ENCODE measurements at regions not wholly inside any gene's neighbourhood (a gene's known extent, or its start where the extent isn't known, plus 50 kb on each side); places are given as distances from the start of the nearest gene placed in this dataset.

GRCh38 chr3:70120357-70120966 lies 120.9 kb downstream of the SAMMSON start:
- Mint-ChIP-seq H3K9me3 (peaks cover 0 to 4% of the 10 kb centered on the region in 2 donors), H3K27ac (no peak overlapping the region), H3K36me3 (ENCODE audit: insufficient read depth) (no peaks in the 10 kb centered on the region), H3K27me3 (no peaks in the 10 kb centered on the region), H3K4me1 (ENCODE audit: low read depth in 2 of 2) (no peaks in the 10 kb centered on the region), H3K4me3 (no peak overlapping the region)
- DNase-seq: peak in 1 of 3 experiments; percentile 8
- no peak for ATAC-seq (replicated peaks)

GRCh38 chr3:70127192-70127591 lies 127.7 kb downstream of the SAMMSON start:
- no peaks in the 10 kb centered on the region for H3K36me3 Mint-ChIP-seq (ENCODE audit: insufficient read depth)
- H3K9me3 Mint-ChIP-seq: peaks cover 0 to 6% of the 10 kb centered on the region in 2 donors
- H3K4me3 Mint-ChIP-seq: no peak overlapping the region
- H3K27me3 Mint-ChIP-seq: no peaks in the 10 kb centered on the region
- no peaks in the 10 kb centered on the region for H3K4me1 Mint-ChIP-seq (ENCODE audit: low read depth in 2 of 2)
- no peak overlapping the region for H3K27ac Mint-ChIP-seq
- no peak for ATAC-seq (replicated peaks)
- DNase-seq: no peak

- ATAC-seq (replicated peaks) (no peak), DNase-seq (no peak)
- Mint-ChIP-seq H3K36me3 (ENCODE audit: insufficient read depth) (no peaks in the 10 kb centered on the region), H3K4me3 (no peak overlapping the region), H3K27ac (no peak overlapping the region), H3K4me1 (ENCODE audit: low read depth in 2 of 2) (no peaks in the 10 kb centered on the region), H3K27me3 (no peaks in the 10 kb centered on the region), H3K9me3 (peaks cover 0 to 4% of the 10 kb centered on the region in 2 donors)
These were observed 137.8 kb downstream of the SAMMSON start for GRCh38 chr3:70137366-70137765.

- DNase-seq (no peak), ATAC-seq (replicated peaks) (no peak)
- peaks cover 0 to 2% of the 10 kb centered on the region in 2 donors for H3K9me3 Mint-ChIP-seq
- H3K4me1 Mint-ChIP-seq (ENCODE audit: low read depth in 2 of 2): no peaks in the 10 kb centered on the region
- H3K4me3 Mint-ChIP-seq: no peak overlapping the region
- no peaks in the 10 kb centered on the region for H3K27me3 Mint-ChIP-seq
- H3K27ac Mint-ChIP-seq: no peak overlapping the region
- H3K36me3 Mint-ChIP-seq (ENCODE audit: insufficient read depth): no peaks in the 10 kb centered on the region
These were observed 139.1 kb downstream of the SAMMSON start for GRCh38 chr3:70138606-70139005.
